Lower leg skin (tissue), 4 donors: ENCODE measurements at regions not wholly inside any gene's neighbourhood (a gene's known extent, or its start where the extent isn't known, plus 50 kb on each side); places are given as distances from the start of the nearest gene placed in this dataset.
"Not testable (repeated sequence)": the region's sequence is repeated elsewhere in the genome, so short reads cannot be mapped to it uniquely, and the experiment has no call there.

Source experiments
- DNase-seq, 2 donors: peaks; one replicate each; pipeline ENCODE4 v3.0.0-alpha.2; 2019; ENCODE audit warnings: low spot score in 2 of 2
- H3K4me3 ChIP-seq: fragments of 200-600 bp; sonication (generic); 2 replicates; pipeline ENCODE4 v1.5.1; 2017; ENCODE audit warnings: mild to moderate bottlenecking, low read depth; ENCODE audit not compliant: poor library complexity, severe bottlenecking
- POLR2A ChIP-seq, 2 donors: fragments of 450-650 bp; IDR thresholded peaks; one replicate each; pipeline ENCODE4 v1.6.1; 2016 to 2017; ENCODE audit warnings: antibody characterized with exemption in 2 of 2, mild to moderate bottlenecking in 1 of 2, moderate library complexity in 1 of 2
- WGBS, 2 donors: methylation state at CpG; one replicate each; pipeline ENCODE4 v1.1.5; 2018; 5-methylcytosine and 5-hydroxymethylcytosine counted together
- intact Hi-C: fragments of 100-400 bp; cut with DNase I; formaldehyde crosslinking; loops from one replicate; pipeline ENCODE4 v1.15.0; 2023; ENCODE audit warnings: low total_unique reads
- TF ChIP-seq, protein P1 (sequence below), 3 donors: fragments of 450-650 bp; IDR thresholded peaks; one replicate each; pipeline ENCODE4 v1.5.1; 2016; ENCODE audit warnings: antibody characterized with exemption in 3 of 3, mild to moderate bottlenecking in 3 of 3, moderate library complexity in 2 of 3

DNA sequence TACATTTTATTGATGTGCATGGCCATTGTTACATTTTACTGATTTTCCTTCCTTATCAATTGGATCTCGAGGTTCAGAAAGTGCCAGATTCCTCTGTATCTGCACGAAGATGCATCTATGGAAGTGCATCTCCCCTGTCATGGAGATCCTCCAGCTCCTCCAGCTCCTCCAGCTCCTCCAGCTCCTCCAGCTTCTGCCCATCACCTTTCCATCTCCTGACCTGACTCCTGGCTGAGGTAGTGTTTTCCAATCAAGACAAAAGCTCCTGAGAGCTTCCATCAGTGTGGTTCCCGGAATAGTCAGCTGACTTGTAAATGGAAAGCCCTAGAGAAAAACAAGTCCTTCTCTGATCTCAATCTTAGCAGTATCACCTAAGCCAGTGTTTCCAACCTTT is 90.8 kb upstream of the KLF6 start:
- WGBS, 2 donors: 86 to 95% methylated on average over 3 of the region's 3 CpGs
- intact Hi-C loops: no loop called here
- TF ChIP-seq, protein P1, sequence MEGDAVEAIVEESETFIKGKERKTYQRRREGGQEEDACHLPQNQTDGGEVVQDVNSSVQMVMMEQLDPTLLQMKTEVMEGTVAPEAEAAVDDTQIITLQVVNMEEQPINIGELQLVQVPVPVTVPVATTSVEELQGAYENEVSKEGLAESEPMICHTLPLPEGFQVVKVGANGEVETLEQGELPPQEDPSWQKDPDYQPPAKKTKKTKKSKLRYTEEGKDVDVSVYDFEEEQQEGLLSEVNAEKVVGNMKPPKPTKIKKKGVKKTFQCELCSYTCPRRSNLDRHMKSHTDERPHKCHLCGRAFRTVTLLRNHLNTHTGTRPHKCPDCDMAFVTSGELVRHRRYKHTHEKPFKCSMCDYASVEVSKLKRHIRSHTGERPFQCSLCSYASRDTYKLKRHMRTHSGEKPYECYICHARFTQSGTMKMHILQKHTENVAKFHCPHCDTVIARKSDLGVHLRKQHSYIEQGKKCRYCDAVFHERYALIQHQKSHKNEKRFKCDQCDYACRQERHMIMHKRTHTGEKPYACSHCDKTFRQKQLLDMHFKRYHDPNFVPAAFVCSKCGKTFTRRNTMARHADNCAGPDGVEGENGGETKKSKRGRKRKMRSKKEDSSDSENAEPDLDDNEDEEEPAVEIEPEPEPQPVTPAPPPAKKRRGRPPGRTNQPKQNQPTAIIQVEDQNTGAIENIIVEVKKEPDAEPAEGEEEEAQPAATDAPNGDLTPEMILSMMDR (IDR thresholded peaks at IDR 0.05): no peak
- no peak for TF ChIP-seq POLR2A (IDR thresholded peaks at IDR 0.05)
- no peak for DNase-seq
- H3K4me3 ChIP-seq: no peak overlapping the region

DNA sequence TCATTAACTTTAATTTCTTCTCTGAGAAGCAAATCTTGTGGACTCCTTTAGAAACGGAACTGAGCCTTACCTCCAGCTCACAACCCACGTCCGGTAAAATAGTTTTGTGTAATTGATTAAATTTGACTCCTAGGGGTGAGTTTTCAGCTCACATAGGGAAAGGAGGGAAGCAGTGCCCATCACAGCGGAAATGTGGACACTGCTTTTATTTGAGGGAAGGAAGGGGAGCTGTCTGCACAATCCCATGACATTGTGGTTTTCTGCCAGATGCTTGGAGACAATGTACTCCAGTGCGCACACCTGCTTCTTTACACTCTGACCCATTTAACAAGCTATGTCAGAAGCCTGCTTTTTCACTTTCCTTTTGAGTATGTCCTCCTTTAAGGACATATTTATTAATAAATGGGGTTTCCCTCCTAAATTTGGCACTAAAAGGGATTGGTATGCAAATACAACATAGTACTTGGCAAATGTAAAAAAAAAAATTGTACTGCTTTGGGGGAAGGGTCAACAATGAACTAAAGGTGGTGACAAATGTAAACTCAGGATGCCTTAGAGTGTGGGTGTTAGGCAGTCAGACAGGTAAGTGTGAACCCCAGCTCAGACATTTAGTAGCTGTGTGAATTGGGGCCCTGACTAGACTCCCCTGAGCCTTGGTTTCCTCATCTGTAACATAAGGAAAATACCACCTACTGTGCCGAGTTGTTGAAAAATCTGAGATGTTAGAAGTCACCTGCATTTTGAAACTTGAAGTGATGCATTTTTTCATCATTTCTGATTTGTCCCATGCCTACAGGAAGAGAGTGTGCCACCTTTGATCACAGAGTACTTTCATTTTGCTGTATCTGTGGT is 90.2 kb upstream of the KLF6 start:
- TF ChIP-seq, protein P1 (IDR thresholded peaks at IDR 0.05): no peak
- TF ChIP-seq POLR2A (IDR thresholded peaks at IDR 0.05): no peak
- 76% methylated on average over 6 of the region's 6 CpGs for WGBS, 2 donors
- DNase-seq: no peak
- intact Hi-C loops: no loop called here
- H3K4me3 ChIP-seq: no peak overlapping the region

DNA sequence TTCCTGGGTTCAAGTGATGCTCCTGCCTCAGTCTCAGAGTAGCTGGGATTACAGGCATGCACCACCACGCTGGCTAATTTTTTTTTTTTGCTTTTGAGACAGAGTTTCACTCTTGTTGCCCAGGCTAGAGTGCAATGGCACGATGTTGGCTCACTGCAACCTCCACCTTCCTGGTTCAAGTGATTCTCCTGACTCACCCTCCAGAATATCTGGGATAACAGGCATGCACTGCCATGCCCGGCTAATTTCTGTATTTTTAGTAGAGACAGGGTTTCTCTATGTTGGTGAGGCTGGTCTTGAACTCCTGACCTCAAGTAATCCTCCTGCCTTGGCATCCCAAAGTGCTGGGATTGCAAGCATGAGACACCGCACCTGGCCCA is 89.6 kb upstream of the KLF6 start:
- DNase-seq, intact Hi-C loops, H3K4me3 ChIP-seq: not testable (repeated sequence)
- 55 to 65% methylated on average over 4 of the region's 4 CpGs for WGBS, 2 donors

DNA sequence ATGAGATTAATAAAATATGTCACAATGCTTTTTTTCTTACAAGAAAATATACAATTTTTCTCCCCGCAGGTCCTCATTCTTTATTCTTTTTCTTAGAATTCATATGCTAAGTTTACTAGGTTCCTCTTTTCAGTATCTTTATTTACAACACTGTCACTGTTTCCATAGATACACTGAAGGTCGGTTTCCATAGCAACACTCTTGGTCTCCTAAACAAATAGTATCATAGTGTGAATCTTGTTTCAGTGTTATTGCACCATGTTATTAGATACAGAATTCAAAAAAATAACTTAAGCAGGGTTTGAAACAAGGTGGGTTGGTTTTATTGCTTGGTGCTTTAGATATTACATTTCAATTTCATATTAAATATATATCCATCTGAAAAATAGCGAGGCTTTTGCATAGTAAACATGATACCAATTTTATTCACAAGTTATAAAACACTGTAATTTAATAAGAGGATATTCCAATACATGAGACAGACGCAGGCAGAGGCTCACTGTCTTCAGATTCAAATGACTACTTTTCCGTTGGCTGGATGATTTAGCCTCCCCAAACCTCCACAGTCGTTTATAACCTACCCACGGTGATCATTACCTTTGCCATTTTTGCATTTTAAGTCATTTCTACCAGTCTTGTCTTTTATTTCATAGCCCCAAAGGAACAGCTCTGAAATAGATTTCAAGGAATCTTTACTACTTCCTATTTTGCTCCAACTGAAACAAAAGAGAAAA is 88.9 kb upstream of the KLF6 start:
- H3K4me3 ChIP-seq: no peak overlapping the region
- DNase-seq: no peak
- no peak for TF ChIP-seq POLR2A (IDR thresholded peaks at IDR 0.05)
- TF ChIP-seq, protein P1 (IDR thresholded peaks at IDR 0.05): no peak
- 14 to 15% methylated on average over 7 of the region's 7 CpGs for WGBS, 2 donors
- intact Hi-C loops: no loop called here

DNA sequence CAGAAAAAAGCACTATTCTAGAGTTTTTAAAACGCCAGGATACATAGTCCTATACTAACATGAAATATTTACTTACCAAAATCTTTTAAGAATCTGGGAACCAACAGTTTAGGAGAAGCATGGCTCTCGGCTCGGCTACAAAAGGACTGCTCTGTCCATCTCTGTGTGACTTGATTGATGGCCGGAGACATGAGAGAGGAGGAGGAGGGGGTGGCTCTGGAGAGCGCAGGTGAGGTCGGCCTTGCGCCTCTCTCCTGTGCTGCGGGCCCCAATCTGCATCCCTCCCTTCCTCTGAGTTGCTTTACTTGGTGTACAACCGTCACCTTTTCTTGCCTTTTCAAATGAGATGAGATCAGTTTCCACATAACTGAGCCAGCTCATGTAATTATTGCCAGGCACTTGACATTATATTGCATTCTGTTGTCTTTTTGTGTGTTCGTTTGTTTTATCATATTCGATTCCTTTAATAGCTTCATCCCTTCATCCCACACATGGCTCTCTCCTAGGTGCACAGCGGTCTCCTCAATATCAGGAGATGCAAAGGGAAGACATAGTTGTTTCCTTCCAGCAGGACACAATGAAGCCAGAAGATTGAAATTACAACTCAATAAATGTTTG is 87.8 kb upstream of the KLF6 start:
- H3K4me3 ChIP-seq: no peak overlapping the region
- no peak for DNase-seq
- intact Hi-C loops: no loop called here
- 77 to 82% methylated on average over 12 of the region's 12 CpGs for WGBS, 2 donors
- no peak for TF ChIP-seq POLR2A (IDR thresholded peaks at IDR 0.05)

DNA sequence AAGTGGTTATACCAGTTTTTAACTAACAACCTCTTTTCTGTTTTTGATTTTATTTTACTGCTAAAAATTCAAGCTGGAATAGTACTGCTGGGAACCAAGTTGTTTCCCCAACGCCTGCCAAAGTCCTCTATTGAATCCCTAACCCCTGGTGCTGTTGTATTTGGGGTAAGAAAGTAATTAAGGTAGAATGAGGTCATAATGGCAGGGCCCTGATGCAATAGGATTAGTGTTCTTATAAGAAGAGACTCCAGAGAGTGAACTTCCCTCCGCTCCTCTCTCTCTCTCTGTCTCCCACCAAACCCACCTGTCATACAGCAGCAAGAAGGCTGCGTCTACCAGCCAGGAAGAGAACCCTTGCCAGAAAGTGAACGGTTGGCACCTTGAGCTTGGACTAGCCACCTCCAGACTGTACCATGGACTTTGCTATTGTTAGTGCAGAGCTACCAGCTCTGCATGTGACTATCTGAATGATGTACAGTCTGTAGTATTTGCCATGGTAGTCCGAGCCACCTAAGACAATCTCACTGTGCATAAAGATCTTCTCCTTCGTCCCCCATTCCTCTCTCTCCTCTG is 86.5 kb upstream of the KLF6 start:
- H3K4me3 ChIP-seq: no peak overlapping the region
- 88 to 95% methylated on average over 6 of the region's 6 CpGs for WGBS, 2 donors
- TF ChIP-seq, protein P1 (IDR thresholded peaks at IDR 0.05): no peak
- TF ChIP-seq POLR2A (IDR thresholded peaks at IDR 0.05): no peak
- no peak for DNase-seq
- intact Hi-C loops: no loop called here
